Endothelial cell of umbilical vein (primary cell): ENCODE measurements at regions not wholly inside any gene's neighbourhood (a gene's known extent, or its start where the extent isn't known, plus 50 kb on each side); places are given as distances from the start of the nearest gene placed in this dataset.

Experiments used
- BruUV-seq: library from RNA; stranded (reverse); fragments of 400-500 nt; replicated peaks from 2 replicates; lab custom pipeline; 2021; lab: Mats Ljungman, UMichigan
- CTCF ChIA-PET: fragments of 300-600, 350-600 bp; sonication (Branson Sonifier 250); formaldehyde crosslinking; loops from one replicate; lab custom pipeline; 2021; ENCODE audit warnings: antibody characterized with exemption, inconsistent platforms; lab: Charles Lee
- POLR2A ChIA-PET: fragments of 300-600, 350-600 bp; sonication (Branson Sonifier 250); formaldehyde crosslinking; loops from one replicate; lab custom pipeline; 2021; ENCODE audit warnings: antibody characterized with exemption, inconsistent platforms; lab: Charles Lee
- DNase-seq: peaks from one replicate; pipeline ENCODE4 v3.0.0-alpha.2; 2011; ENCODE audit warnings: low read depth, low spot score
- FAIRE-seq: peaks from 2 replicates; lab custom pipeline; 2011; peaks lifted over from hg19 to GRCh38; lab: Jason Lieb, UNC
- H2AFZ ChIP-seq: 2 replicates; pipeline ENCODE4 v1.6.0; 2012; ENCODE audit warnings: low read depth, low read length, control low read depth, inconsistent platforms
- H3K27ac ChIP-seq: 2 replicates; pipeline ENCODE4 v1.5.1; 2011; ENCODE audit warnings: low read depth, mild to moderate bottlenecking, control low read depth, low read length, moderate library complexity; ENCODE audit not compliant: insufficient read depth
- H3K27me3 ChIP-seq, 2 experiments: 2 replicates each; pipeline versions ENCODE4 v1.6.0 to v1.6.1; 2011; ENCODE audit warnings: low read length in 2 of 2, mixed read lengths in 1 of 2; ENCODE audit not compliant: control insufficient read depth in 2 of 2, insufficient read depth in 2 of 2
- H3K36me3 ChIP-seq, 2 experiments: 2 replicates in 1 of 2; 3 replicates in 1 of 2; pipeline ENCODE4 v1.5.1; 2011; ENCODE audit warnings: low read length in 2 of 2, mild to moderate bottlenecking in 1 of 2, moderate library complexity in 1 of 2; ENCODE audit not compliant: control insufficient read depth in 2 of 2, insufficient read depth in 2 of 2; ENCODE audit errors: extremely low read depth in 1 of 2
- H3K4me1 ChIP-seq: 3 replicates; pipeline ENCODE4 v1.5.1; 2011; ENCODE audit warnings: mild to moderate bottlenecking, low read length; ENCODE audit not compliant: control insufficient read depth, insufficient read depth; ENCODE audit errors: extremely low read depth
- H3K4me2 ChIP-seq: 2 replicates; pipeline ENCODE4 v1.6.1; 2011; ENCODE audit warnings: low read length, control low read depth, mixed read lengths; ENCODE audit not compliant: insufficient read depth
- H3K4me3 ChIP-seq, 3 experiments: fragments of 200-600 bp in 1 of 3; sonication (generic), shearing (Covaris generic) in 1 of 3; replicated peaks in 1 of 3; 2 replicates each; pipeline ENCODE4 v1.5.1; 2011 to 2016; ENCODE audit warnings: control low read depth in 3 of 3, low read length in 3 of 3, mild to moderate bottlenecking in 2 of 3, inconsistent platforms in 1 of 3, low read depth in 1 of 3, moderate library complexity in 1 of 3; ENCODE audit not compliant: insufficient read depth in 1 of 3
- H3K79me2 ChIP-seq: 2 replicates; pipeline ENCODE4 v1.6.0; 2012; ENCODE audit warnings: low read length, inconsistent platforms; ENCODE audit not compliant: control insufficient read depth, insufficient read depth
- H3K9ac ChIP-seq: replicated peaks from 2 replicates; pipeline ENCODE3; 2011; ENCODE audit warnings: low read length, control low read depth; ENCODE audit not compliant: insufficient read depth; ENCODE audit errors: extremely low read depth
- H3K9me1 ChIP-seq: replicated peaks from 3 replicates; pipeline ENCODE4 v1.6.0; 2011; ENCODE audit warnings: mild to moderate bottlenecking, low read length; ENCODE audit not compliant: control insufficient read depth, insufficient read depth; ENCODE audit errors: extremely low read depth
- H3K9me3 ChIP-seq: replicated peaks from 2 replicates; pipeline ENCODE4 v1.5.1; 2012; ENCODE audit warnings: low read length, inconsistent platforms; ENCODE audit not compliant: control insufficient read depth, insufficient read depth
- H4K20me1 ChIP-seq: replicated peaks from 2 replicates; pipeline ENCODE3; 2011; ENCODE audit warnings: mild to moderate bottlenecking, low read length; ENCODE audit not compliant: control insufficient read depth, insufficient read depth; ENCODE audit errors: extremely low read depth
- CTCF ChIP-seq, 2 donors: IDR thresholded peaks; 1 replicate in 1 of 2; 2 replicates in 1 of 2; pipeline ENCODE4 v1.5.1; 2011; ENCODE audit warnings: low read length in 2 of 2, mild to moderate bottlenecking in 2 of 2, moderate library complexity in 2 of 2, control low read depth in 1 of 2, inconsistent platforms in 1 of 2, low read depth in 1 of 2; ENCODE audit not compliant: insufficient read depth in 1 of 2; ENCODE audit errors: extremely low read depth in 1 of 2
- EZH2 ChIP-seq: IDR thresholded peaks from 2 replicates; pipeline ENCODE4 v1.6.1; 2012; ENCODE audit warnings: borderline replicate concordance, low read depth, mild to moderate bottlenecking, moderate library complexity, low read length, inconsistent platforms; ENCODE audit not compliant: severe bottlenecking
- FOS ChIP-seq: IDR thresholded peaks from 2 replicates; pipeline ENCODE4 v1.6.1; 2011; ENCODE audit warnings: mild to moderate bottlenecking, low read length, moderate library complexity, borderline replicate concordance; ENCODE audit not compliant: insufficient read depth
- GATA2 ChIP-seq: IDR thresholded peaks from 2 replicates; pipeline ENCODE4 v1.7.0; 2011; ENCODE audit warnings: low read depth, mild to moderate bottlenecking, moderate library complexity, mixed read lengths, low read length; ENCODE audit not compliant: insufficient read length, insufficient read depth
- JUN ChIP-seq: IDR thresholded peaks from 2 replicates; pipeline ENCODE4 v1.6.1; 2011; ENCODE audit warnings: borderline replicate concordance, low read depth; ENCODE audit not compliant: insufficient read length, insufficient read depth
- MAX ChIP-seq: IDR thresholded peaks from 2 replicates; pipeline ENCODE4 v1.6.1; 2011; ENCODE audit not compliant: insufficient read depth, insufficient read length
- MYC ChIP-seq: IDR thresholded peaks from one replicate; pipeline ENCODE4 v1.6.1; 2011; ENCODE audit warnings: mild to moderate bottlenecking, low read depth, low read length
- POLR2A ChIP-seq: IDR thresholded peaks from 2 replicates; pipeline ENCODE4 v1.6.1; 2012; ENCODE audit warnings: low read depth, mild to moderate bottlenecking, control low read depth, low read length
- POLR2AphosphoS5 ChIP-seq: IDR thresholded peaks from 2 replicates; pipeline ENCODE4 v1.6.1; 2012; ENCODE audit warnings: low read depth, mild to moderate bottlenecking, control low read depth, low read length, moderate library complexity; ENCODE audit not compliant: insufficient read depth
- dilution Hi-C: fragments of 300-500 bp; cut with MboI; formaldehyde crosslinking; loops from one replicate; pipeline ENCODE4 v1.15.0; 2019; ENCODE audit warnings: low sequenced_read_pairs; ENCODE audit not compliant: extremely low pct_ligation_motif_present
- intact Hi-C: fragments of 100-400 bp; cut with micrococcal nuclease; formaldehyde crosslinking; loops from one replicate; pipeline ENCODE4 v1.10.0; 2022

- Histone ChIP-seq H3K79me2 (no peaks in the 10 kb centered on the region), H3K27me3 (no peaks in the 10 kb centered on the region), H3K9me1 (no peaks in the 10 kb centered on the region), H3K4me3 (no peak overlapping the region), H3K9ac (no peak overlapping the region), H3K27ac (no peak overlapping the region), H3K36me3 (no peaks in the 10 kb centered on the region), H3K9me3 (peaks cover 6% of the 10 kb centered on the region), H4K20me1 (no peaks in the 10 kb centered on the region), H3K4me1 (no peaks in the 10 kb centered on the region), H3K4me2 (no peak overlapping the region), H2AFZ (no peak overlapping the region)
- CTCF ChIA-PET = no interaction called here
- DNase-seq = no peak
- TF ChIP-seq FOS = no peak
- TF ChIP-seq JUN = no peak
- no peak for TF ChIP-seq MYC
- POLR2A ChIA-PET = no interaction called here
- FAIRE-seq = no peak
- intact Hi-C loops = no loop called here
- dilution Hi-C loops = no loop called here
- BruUV-seq = no TSS peak
Observed at GRCh38 chr5:25064306-25064705, 419.5 kb upstream of the CDH10 start.

- FAIRE-seq (no peak), DNase-seq (no peak)
- Histone ChIP-seq H3K4me3 (no peak overlapping the region), H3K9ac (no peak overlapping the region), H3K79me2 (no peaks in the 10 kb centered on the region), H3K27me3 (no peaks in the 10 kb centered on the region), H3K36me3 (no peaks in the 10 kb centered on the region), H3K4me2 (no peak overlapping the region), H3K9me1 (no peaks in the 10 kb centered on the region), H3K4me1 (no peaks in the 10 kb centered on the region), H3K9me3 (peaks cover 9% of the 10 kb centered on the region), H2AFZ (no peak overlapping the region), H4K20me1 (no peaks in the 10 kb centered on the region), H3K27ac (no peak overlapping the region)
- no peak for TF ChIP-seq POLR2A
- TF ChIP-seq MYC = no peak
- no peak for TF ChIP-seq EZH2
- TF ChIP-seq CTCF (IDR thresholded peaks at IDR 0.05; ENCODE audit: extremely low read depth in 1 of 2, insufficient read depth in 1 of 2, low read depth in 1 of 2, low read length in 2 of 2) = no peak
- TF ChIP-seq GATA2 = no peak
- TF ChIP-seq FOS = no peak
- no peak for TF ChIP-seq MAX
- no peak for TF ChIP-seq POLR2AphosphoS5
- TF ChIP-seq JUN = no peak
- intact Hi-C loops = no loop called here
- dilution Hi-C loops = no loop called here
- CTCF ChIA-PET = no interaction called here
- no TSS peak for BruUV-seq
- POLR2A ChIA-PET = no interaction called here
Observed at GRCh38 chr5:25060575-25060974, 415.8 kb upstream of the CDH10 start.
